GM11168 (cell line): ENCODE measurements at regions not wholly inside any gene's neighbourhood (a gene's known extent, or its start where the extent isn't known, plus 50 kb on each side); places are given as distances from the start of the nearest gene placed in this dataset.

ENCODE experiments used
- in situ Hi-C: fragments of 300-500 bp; cut with MboI; formaldehyde crosslinking; loops from one replicate; pipeline ENCODE4 v1.12.0; 2022; ENCODE audit warnings: low sequenced_read_pairs; ENCODE audit not compliant: unreplicated experiment

DNA sequence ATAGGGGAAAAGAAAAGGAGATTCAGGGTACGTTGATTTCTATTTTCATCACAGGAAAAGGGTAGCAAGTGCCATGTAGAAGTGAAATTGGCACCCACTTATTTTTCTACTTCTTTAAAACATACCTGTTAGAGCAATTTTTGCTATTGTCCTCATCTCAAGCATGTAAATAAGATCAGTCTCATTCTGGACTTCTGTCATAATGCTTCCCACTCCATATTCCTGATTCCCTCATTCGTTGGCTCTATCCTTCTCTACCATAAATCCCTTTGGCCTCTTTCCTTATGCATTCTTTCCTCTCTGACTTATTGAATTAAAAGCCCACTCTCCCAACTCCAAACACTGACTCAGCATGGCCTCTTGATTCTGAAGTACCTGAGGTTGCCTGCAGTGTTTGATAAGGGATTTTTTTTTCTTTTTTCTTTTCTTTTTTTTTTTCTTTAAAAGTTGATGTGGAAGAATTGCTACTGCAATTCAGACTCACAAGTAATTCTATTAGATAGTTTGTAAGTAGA, 465.7 kb downstream of the SLITRK6 start:
- in situ Hi-C loops = no loop called here

DNA sequence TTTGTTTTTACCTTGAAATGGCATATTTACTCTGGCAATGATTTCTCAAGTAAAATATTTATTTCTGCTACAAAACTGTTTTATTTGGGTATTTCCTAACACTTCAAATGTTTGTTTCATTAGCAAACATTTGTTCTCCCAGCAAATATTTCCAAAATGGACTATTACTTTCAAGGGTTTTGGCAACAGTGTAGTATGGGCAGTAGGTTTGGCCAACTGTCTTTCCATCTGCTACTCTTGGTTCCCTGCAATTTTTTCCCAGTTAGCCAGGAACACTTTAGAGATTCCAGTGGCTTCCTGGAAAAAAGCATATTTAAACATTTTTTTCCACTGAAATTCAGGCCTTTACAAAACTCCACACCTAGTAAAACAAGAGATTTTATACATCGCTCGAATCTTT, 466.6 kb downstream of the SLITRK6 start:
- in situ Hi-C loops = no loop called here

DNA sequence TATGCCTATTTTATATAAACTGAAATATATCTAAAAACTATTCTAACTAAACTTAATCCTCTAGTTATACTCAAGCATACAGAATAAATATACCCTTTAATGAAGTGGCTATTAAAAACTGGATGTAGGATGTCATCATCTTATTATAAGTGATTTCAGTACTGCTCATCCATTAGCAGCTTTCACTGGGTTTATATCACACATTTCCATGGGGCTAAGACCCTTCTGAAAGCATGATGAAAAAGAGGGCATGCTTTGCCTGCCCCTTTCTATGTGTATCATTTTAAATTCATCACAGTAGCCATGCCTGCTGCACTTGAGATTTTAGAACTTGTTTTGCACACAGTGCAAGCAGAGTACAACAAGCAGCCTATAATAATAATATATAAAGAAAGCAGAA, 477.5 kb downstream of the SLITRK6 start:
- in situ Hi-C loops = no loop called here

DNA sequence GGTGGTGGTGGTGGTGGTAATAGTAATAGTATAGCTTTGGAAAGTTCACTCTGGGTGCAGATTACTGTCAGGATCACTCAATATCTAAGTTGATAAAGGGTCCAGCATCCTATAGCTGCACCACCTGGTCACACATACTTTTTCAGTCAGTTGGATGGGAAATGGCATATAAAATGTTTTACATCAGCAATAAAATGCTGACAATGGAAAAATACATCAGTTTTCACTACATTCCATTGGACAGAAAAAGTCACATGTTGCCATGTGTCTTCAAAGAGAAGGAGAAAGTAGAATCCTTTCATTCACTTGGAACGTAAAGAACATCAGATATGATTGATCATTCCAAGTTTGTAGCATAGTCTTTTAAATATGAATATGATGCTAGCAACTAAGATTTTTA, 481.4 kb downstream of the SLITRK6 start:
- in situ Hi-C loops = no loop called here

DNA sequence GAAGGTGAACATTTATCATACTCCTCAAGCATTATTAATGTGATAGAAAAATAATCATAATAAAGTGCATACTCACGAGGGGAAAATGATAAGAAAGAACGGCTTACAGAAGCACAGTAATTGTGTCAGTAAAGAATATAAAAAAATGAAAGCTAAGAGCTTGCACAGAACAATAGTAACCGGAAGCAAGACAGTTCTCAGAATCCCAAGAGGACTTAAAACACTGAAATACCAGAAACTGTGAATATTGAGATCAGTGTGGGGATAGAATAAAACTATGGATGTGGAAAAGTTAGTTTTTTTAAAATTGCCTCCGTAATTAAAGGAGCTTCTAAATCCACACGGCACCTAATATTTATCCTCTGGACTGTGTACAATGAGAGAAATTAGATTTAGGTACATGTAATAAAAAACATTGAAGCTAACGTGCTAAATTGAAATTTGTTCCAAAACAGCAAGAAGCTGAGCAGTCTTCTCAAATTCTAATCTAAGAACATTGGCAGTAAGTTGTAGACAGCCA, 482.7 kb downstream of the SLITRK6 start:
- in situ Hi-C loops = no loop called here

DNA sequence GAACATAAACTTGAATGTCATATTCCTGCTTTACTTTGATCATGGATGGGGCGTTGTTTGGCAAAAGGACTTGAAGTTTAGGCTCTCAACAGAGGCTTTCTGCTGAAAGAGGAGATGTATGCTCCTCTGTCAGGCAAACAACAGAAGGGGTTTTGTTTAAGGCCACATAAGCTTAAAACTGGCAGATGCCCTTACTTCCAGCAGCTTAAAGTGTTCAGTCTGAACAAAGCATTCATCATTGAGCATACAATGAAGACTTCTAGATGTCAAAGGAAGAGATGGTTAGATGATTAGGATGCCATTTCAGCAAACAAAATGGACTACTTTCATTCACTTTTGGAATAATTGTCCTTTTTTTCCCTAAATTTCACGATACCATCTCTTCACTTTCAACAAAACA, 484.5 kb downstream of the SLITRK6 start:
- in situ Hi-C loops = no loop called here

DNA sequence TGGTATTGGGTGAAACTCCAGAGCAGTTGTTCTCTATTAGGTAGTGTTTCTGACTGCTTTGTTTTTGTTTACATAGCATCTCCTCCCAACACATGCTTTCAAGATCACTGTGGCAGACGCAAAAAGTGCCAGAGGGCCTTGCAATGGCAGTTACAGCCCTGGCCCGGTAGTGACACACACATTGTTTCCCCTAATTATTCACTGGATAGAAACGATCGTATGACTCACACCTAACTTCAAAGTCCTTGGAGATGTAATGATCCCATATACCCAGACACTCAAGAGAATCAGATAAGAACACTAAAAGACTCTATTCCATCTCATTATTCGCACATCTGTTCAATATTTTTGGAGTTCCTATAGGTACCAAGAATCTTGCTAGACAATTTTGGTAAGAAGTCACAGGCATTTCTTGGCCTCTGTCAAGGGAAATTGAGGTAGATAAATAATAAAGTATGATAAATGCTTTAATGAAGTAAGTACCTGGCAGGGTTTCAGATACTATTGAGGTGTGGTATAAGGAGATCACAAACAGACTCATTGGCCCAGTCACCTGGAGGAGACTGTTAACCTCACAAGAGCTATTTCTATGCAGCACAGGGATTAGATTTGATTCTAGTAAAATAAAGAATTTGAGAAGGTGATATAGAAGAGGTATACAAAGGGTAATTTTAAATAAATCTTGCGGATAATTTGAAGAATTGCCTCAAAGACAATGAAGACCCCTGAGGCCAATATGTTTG, 485.3 kb downstream of the SLITRK6 start:
- in situ Hi-C loops = no loop called here

DNA sequence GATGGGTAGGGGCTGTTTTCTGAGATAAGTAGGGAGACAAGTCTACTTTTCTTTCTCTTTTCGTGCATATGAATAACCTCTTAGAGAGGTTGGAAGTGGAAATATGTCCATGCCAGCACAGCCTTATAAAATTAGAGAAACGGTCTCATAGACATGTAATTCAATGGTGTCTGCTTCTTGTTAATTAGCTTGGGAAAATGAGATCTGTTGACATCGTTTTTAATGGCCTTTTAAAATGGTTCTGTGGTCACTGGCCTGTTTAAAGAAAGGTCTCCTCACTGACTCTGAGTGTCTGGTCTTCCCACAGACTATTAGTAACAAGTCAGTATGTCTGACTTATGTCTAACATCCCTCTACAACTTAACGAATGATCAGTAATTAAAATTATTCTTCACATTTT, 487.1 kb downstream of the SLITRK6 start:
- in situ Hi-C loops = no loop called here

DNA sequence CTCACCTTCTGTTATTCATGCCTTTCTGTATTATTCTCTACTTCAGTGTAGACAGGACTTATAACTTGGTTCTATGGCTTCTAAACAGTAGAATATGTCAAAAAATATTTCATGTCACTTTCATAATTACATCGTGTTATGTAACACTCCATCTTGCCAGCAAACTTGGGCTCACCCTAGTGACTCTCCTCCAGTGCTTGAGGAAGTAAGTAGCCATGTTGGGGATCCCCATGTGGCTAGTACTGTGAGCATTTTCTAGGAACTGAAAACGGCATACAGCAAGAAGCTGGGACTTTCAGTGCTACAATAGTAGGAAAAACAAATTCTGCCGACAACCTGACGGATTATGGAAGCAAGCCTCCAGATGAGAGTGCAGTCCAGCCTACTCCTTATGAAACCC, 495.6 kb downstream of the SLITRK6 start:
- in situ Hi-C loops = no loop called here

DNA sequence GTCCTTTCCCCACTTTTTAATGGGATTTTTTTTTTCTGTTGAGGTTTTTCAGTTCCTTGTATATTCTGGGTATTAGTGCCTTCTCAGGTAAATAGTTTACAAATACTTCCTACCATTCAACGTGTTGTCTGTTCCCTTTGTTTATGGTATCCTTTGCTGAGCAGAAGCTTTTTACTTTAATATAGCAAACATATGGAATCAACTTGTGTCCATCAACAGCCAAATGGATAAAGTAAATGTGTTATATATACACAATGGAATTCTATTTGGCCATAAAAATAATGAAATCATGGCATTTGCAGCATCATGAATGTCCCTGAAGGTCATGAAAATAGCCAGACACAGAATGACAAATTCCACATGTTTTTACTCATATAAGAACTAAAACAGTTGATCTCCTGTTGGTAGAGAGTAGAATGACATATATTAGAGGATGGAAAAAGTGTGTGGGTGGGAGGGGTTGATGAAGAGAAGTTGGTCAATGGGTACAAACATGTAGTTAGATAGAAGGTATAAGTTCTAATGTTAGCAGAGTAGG, 500.8 kb downstream of the SLITRK6 start:
- in situ Hi-C loops = no loop called here

DNA sequence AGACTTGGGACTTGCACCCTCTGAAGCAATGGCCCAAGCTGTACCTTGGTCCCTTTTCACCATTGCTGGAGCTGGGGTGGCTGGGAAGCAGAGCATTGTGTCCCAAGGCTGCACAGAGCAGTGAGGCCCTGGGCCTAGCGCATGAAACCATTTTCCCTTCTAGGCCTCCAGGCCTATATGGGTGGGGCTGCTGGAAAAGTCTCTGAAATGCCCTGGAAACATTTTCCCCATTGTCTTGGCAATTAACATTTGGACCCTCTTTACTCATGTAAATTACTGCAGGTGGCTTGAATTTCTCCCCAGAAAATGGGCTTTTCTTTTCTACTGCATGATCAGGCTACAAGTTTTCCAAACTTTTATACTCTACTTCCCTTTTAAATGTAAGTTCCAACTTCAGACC, 510.5 kb downstream of the SLITRK6 start:
- in situ Hi-C loops = no loop called here

DNA sequence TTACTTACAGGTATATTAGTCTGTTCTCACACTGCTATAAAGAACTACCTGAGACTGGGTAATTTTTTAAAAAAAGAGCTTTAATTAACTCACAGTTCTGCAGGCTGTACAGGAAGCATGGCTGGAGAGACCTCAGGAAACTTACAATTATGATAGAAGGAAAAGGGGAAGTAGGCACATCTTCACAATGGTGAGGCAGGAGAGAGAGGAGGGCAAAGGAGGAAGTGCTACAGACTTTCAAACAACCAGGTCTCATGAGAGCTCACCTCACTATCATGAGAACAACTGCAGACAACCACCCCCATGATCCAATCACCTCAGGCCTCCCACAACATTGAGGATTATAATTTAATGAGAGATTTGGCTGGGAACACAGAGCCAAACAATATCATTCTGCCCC, 511.7 kb downstream of the SLITRK6 start:
- in situ Hi-C loops = no loop called here

DNA sequence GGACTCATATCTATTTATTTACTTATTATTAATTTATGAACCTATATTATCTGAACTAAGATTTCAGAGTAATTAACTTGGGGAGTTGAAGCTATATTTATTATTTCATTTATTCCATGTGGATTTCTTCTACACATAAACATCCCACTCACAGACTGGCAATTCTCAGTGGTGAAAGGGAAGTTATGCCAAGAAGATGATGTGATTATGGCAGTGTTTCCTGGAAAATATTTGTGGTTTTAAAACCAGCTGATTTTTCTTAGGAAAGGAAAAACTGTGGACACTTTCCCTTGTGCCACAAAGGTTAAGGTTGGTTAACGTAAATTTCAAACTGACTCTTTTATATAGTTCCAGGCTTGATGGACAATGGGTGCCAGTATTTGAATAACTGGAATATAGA, 513.1 kb downstream of the SLITRK6 start:
- in situ Hi-C loops = no loop called here

DNA sequence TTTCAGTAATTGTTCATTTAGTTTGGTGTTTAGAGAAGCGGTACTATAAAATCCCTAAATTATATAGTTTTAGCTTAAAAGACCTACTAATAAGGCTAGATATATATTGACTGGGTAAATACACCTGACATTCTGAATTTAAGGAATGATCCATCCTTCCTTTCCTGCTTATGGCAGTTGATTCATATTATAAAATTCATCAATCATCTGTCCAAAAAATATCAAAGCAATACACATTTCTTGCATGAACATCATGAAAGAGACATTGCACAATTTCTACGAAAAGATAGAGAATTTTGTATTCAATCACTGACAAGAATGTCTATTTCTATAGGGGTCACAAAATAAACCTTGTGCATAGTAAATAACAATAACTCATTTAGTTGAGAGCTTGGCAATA, 514.9 kb downstream of the SLITRK6 start:
- in situ Hi-C loops = no loop called here

DNA sequence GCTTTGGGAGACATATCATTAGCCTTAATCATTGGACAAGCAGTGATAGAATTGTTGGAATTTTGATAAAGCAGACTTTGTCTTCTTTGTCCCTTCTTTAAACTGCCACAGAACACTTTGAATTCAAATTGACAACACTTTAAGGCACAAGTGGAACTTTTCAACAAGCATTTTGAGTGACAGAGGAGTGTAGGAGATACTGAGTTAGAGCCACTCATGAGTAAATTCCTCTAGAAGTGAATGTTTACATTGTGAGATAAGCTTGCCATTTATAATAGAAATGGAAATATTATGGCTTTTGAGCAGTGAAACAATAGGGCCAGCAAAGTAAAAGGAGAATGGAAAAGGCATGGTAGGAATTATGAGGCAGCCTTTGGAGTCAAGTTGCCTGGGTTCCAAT, 515.8 kb downstream of the SLITRK6 start:
- in situ Hi-C loops = no loop called here

DNA sequence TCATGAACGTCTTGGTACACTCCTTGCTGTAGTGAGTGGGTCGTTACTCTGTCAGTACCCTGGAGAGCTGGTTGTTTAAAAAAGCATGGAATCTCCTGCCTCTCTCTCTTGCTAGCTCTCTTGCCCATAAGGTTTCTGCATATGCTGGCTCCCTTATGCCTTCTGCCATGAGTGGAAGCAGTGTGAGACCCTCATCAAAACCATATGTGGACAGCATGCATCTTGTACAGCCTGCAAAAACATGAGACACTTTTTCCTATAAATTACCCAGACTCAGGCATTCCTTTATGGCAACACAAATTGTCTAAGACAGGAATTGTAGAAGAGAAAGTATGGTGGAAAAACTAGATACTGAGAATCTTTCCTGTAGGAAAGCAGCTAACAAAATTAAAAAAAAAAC, 516.3 kb downstream of the SLITRK6 start:
- in situ Hi-C loops = no loop called here

DNA sequence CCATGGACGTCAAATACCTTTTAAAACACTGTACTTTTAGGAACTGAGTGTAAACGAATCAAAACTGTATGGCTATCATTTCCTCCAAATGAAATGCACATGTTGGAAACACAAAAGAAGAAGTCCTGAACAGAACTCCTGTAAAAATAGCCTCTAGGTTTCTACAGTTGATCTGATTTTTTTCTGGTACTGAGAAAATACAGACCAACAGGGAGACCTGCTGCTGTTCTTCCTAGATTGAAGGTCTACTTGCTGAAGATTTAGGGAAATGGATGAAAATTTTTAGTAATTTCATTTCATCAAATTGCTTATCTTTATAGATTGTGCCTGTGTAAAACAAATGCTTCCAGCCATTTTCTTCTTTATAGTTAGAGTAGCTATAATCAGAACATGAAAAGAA, 520.4 kb downstream of the SLITRK6 start:
- in situ Hi-C loops = no loop called here

DNA sequence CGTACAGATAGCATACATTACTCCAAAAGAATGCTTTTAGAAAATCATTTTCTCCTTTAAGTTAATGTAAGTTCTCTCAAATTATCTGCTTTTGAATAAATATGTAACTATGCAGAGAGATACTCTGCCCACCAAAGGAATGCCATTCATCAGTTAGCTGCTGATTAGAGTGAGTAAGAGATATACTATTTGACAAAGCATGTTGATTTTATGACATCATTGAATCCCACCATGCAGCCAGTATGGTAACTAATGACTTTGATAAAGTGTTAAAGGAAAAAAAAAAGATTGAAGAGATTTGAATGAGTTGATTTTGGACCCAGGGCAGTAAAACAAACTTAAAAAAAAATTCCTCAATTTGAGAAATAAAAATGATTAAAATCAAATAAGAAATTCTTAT, 521.5 kb downstream of the SLITRK6 start:
- in situ Hi-C loops = no loop called here

DNA sequence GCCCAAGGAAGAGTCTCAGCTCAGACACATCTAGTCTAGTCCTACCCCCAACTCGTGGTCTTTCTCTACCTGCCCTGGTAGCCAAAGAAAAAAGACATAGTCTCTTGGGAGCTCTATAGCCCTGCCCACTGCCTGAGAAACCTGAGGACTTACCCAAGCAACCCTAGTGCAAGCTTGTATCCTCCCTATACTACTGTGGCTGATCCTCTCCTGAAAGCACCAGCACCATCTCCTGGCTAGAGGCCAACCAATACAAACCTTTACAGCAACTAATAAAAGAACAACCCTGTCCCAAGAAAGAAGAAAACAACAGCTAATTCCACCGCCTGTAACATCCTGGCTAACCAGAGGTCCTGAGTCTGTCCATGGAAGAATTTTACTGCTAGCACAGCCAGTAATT, 532.4 kb downstream of the SLITRK6 start:
- in situ Hi-C loops = no loop called here

DNA sequence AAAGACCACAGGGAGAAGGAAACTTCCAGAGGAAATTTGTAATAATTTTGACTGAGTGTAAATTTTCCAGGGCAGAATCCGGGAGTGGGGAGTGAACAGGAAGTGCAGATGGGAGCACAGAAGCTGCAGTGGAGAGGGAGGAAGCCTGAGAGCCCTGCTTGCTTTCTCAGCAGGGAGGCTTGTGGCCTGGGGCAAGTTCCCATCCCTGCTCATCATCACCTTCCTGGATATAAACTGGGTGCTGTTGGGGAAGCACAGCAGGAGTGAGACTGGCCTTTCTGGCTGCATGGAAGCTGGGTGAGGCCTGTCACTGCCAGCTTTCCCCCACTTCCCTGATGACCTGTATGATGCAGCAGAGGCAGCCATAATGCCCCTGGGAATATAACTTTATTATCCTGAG, 532.9 kb downstream of the SLITRK6 start:
- in situ Hi-C loops = no loop called here

DNA sequence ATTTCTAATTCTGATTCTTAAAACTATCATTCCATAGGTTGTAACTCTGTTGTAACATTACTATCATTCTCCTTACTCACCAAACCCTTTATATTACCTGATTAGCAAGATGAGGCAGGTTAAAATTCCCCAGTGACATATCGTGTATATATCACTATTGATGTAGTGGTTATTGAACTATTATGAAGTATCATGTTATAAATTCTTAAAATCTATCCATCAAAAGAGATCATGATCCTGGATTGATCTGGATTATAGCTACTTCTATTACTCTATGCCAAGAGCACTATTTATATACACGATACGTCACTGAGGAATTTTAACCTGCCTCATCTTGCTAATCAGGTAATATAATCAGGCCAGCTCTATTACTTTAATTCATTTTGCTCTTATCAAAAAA, 533.9 kb downstream of the SLITRK6 start:
- in situ Hi-C loops = no loop called here

DNA sequence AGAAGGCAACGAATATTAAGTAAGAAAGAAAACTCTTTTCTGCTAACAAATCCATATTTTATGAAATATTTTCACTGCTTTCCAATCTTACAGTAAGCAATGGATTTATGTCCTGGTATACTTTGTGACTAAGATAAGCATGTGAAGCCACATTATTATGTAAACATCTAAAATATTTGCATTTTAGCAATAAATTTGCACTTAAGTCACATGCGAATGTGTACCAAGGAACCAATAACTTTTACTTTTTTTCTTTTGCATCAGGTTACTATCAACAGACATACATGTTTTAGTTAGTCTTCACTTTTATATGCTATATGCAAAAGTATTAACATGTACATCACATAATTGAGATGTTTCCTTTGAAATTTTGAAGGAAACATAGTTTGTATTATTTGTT, 536.7 kb downstream of the SLITRK6 start:
- in situ Hi-C loops = no loop called here
